WERI-Rb-1 (cell line): ENCODE measurements at regions not wholly inside any gene's neighbourhood (a gene's known extent, or its start where the extent isn't known, plus 50 kb on each side); places are given as distances from the start of the nearest gene placed in this dataset.
"Not testable (repeated sequence)": the region's sequence is repeated elsewhere in the genome, so short reads cannot be mapped to it uniquely, and the experiment has no call there.

Experiments
- DNase-seq: peaks from one replicate; pipeline ENCODE4 v3.0.0-alpha.2; 2020
- H3K27ac ChIP-seq: fragments of 250-450 bp; sonication (Bioruptor Pico); 2 replicates; pipeline ENCODE4 v1.5.1; 2020; ENCODE audit warnings: mild to moderate bottlenecking, moderate library complexity
- H3K27me3 ChIP-seq: fragments of 250-450 bp; sonication (Bioruptor Pico); 2 replicates; pipeline ENCODE4 v1.5.1; 2021; ENCODE audit warnings: mild to moderate bottlenecking, low read depth, moderate library complexity; ENCODE audit not compliant: insufficient read depth, severe bottlenecking
- H3K36me3 ChIP-seq: fragments of 250-450 bp; sonication (Bioruptor Pico); 2 replicates; pipeline ENCODE4 v1.5.1; 2020; ENCODE audit warnings: mild to moderate bottlenecking, moderate library complexity
- H3K4me3 ChIP-seq: 2 replicates; pipeline ENCODE4 v1.5.1; 2011; ENCODE audit warnings: low read depth, mild to moderate bottlenecking, control low read depth, low read length
- H3K9me3 ChIP-seq: fragments of 250-450 bp; sonication (Bioruptor Pico); 2 replicates; pipeline ENCODE4 v1.5.1; 2021; ENCODE audit warnings: mild to moderate bottlenecking, moderate library complexity; ENCODE audit not compliant: severe bottlenecking
- TF ChIP-seq, protein P1 (sequence below): IDR thresholded peaks from 2 replicates; pipeline ENCODE4 v1.5.1; 2011; ENCODE audit warnings: low read depth, mild to moderate bottlenecking, control low read depth, inconsistent platforms, low read length

GRCh38 chr10:78229950-78230675 is 196.4 kb downstream of the RPS24 start:
- no peaks in the 10 kb centered on the region for H3K36me3 ChIP-seq
- TF ChIP-seq, protein P1, sequence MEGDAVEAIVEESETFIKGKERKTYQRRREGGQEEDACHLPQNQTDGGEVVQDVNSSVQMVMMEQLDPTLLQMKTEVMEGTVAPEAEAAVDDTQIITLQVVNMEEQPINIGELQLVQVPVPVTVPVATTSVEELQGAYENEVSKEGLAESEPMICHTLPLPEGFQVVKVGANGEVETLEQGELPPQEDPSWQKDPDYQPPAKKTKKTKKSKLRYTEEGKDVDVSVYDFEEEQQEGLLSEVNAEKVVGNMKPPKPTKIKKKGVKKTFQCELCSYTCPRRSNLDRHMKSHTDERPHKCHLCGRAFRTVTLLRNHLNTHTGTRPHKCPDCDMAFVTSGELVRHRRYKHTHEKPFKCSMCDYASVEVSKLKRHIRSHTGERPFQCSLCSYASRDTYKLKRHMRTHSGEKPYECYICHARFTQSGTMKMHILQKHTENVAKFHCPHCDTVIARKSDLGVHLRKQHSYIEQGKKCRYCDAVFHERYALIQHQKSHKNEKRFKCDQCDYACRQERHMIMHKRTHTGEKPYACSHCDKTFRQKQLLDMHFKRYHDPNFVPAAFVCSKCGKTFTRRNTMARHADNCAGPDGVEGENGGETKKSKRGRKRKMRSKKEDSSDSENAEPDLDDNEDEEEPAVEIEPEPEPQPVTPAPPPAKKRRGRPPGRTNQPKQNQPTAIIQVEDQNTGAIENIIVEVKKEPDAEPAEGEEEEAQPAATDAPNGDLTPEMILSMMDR: no peak

DNA sequence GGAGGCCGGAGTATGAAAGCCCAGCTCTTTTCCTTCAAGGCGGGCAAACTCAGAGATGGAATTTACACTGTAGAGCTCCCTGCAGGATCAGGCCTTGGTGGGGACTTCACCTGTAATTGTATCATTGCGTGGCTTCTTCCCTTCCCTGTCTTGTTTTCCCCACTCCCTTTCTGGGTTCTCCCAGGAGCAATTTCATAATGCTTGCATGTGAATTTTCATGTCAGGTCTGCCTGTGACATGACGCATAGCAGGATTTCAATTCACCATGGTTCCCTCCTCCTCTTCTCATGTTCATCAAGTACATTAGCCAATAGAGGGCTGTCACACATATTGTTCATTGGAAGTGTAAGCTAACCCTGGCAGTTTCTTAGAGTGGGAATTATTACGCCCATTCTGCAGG is 197.7 kb downstream of the RPS24 start:
- TF ChIP-seq, protein P1: no peak
- DNase-seq: no peak
- Histone ChIP-seq H3K4me3 (no peak overlapping the region), H3K27me3 (no peaks in the 10 kb centered on the region), H3K36me3 (no peaks in the 10 kb centered on the region), H3K9me3 (no peaks in the 10 kb centered on the region), H3K27ac (no peak overlapping the region)

More at GRCh38 chr10:78229950-78230675, 196.4 kb downstream of the RPS24 start:
- DNase-seq: no peak
- Histone ChIP-seq H3K9me3 (no peaks in the 10 kb centered on the region), H3K27me3 (no peaks in the 10 kb centered on the region), H3K4me3 (no peak overlapping the region), H3K27ac (no peak overlapping the region)

DNA sequence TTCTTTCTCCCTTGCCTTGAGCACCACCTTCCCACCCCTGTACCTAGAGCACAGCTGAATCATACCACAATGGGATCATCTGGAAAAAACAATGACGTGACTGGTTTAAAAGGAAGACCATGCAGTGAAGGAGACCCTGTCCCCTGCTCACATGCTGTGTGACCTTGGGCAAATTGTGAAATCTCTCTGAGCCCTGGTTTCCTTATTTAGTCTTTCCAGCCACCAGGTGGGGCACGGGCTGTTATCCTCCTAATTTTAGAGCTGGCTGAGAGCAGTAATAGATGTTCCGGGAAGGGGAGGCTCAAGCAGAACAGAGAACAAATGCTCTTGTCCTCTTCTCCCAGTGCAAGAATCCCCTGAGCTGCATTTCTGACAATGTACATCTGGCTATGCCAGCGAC is 198.3 kb downstream of the RPS24 start:
- no peak overlapping the region for H3K4me3 ChIP-seq
- H3K36me3 ChIP-seq: no peaks in the 10 kb centered on the region
- H3K27ac ChIP-seq: no peak overlapping the region
- H3K9me3 ChIP-seq: no peaks in the 10 kb centered on the region
- TF ChIP-seq, protein P1: no peak
- no peaks in the 10 kb centered on the region for H3K27me3 ChIP-seq
- no peak for DNase-seq

GRCh38 chr10:78236416-78237015 is 202.9 kb downstream of the RPS24 start:
- no peak for DNase-seq

DNA sequence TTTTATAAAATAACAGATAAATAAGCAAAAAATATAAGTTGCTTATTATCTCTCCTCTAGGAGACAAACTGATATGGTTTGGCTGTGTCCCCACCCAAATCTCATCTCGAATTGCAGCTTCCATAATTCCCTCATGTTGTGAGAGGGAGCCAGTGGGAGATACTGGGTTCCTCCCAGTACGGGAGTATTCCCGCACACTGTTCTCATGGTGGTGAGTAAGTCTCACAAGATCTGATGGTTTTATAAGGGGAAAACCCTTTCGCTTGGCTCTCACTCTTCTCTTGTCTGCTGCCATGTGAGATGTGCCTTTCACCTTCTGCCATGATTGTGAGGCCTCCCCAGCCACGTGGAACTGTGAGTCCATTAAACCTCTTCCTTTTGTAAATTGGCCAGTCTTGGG is 204.3 kb downstream of the RPS24 start:
- H3K27me3 ChIP-seq, H3K27ac ChIP-seq, DNase-seq, H3K36me3 ChIP-seq, H3K4me3 ChIP-seq, H3K9me3 ChIP-seq: not testable (repeated sequence)

More at GRCh38 chr10:78236416-78237015, 202.9 kb downstream of the RPS24 start:
- Histone ChIP-seq H3K27me3 (no peaks in the 10 kb centered on the region), H3K4me3 (no peak overlapping the region), H3K9me3 (no peaks in the 10 kb centered on the region), H3K36me3 (no peaks in the 10 kb centered on the region), H3K27ac (no peak overlapping the region)
- TF ChIP-seq, protein P1: no peak

DNA sequence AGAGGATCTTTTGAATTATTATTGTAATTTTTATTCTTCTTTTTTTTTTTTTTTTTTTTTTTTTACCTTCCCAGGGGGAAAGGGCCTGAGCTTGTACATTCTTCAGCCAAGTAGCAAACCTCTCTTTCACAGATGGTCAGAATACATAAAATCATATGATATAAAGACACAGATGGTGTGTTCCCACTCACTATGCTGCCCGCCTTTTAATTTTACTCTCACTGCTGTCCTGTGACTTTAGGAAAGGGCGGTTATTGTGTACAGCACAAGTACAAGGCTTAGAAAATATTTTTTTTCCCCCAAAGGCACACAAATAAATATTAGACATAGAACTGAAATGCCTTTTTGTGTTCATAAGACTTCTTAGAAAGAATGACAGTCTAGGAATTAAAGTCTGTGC is 213.6 kb downstream of the RPS24 start:
- DNase-seq: no peak
- no peaks in the 10 kb centered on the region for H3K27me3 ChIP-seq
- no peak overlapping the region for H3K4me3 ChIP-seq
- H3K9me3 ChIP-seq: peaks cover 18% of the 10 kb centered on the region
- TF ChIP-seq, protein P1: no peak
- H3K27ac ChIP-seq: no peak overlapping the region
- no peaks in the 10 kb centered on the region for H3K36me3 ChIP-seq
